Fibroblast of the aortic adventitia (primary cell): ENCODE measurements at regions not wholly inside any gene's neighbourhood (a gene's known extent, or its start where the extent isn't known, plus 50 kb on each side); places are given as distances from the start of the nearest gene placed in this dataset.

Experiments used
- DNase-seq: peaks from one replicate; pipeline ENCODE4 v3.0.0-alpha.2; 2010; ENCODE audit warnings: low read depth
- H3K4me3 ChIP-seq: 2 replicates; pipeline ENCODE4 v1.5.1; 2011; ENCODE audit warnings: low read depth, mild to moderate bottlenecking, control low read depth, low read length, moderate library complexity
- CTCF ChIP-seq: IDR thresholded peaks from 2 replicates; pipeline ENCODE4 v1.5.1; 2011; ENCODE audit warnings: mild to moderate bottlenecking, low read length, control low read depth, inconsistent platforms; ENCODE audit not compliant: insufficient read depth

GRCh38 chr13:40017662-40018262 lies 362.3 kb downstream of the COG6 start:
- DNase-seq: no peak
- no peak for TF ChIP-seq CTCF
- H3K4me3 ChIP-seq: no peak overlapping the region

- no peak for TF ChIP-seq CTCF
- peak; percentile 27 for DNase-seq
- no peak overlapping the region for H3K4me3 ChIP-seq
These were observed 368.2 kb downstream of the COG6 start for GRCh38 chr13:40023595-40024203.

GRCh38 chr13:40024204-40024966 lies 368.9 kb downstream of the COG6 start:
- H3K4me3 ChIP-seq: no peak overlapping the region
- DNase-seq: peak; percentile 62
- no peak for TF ChIP-seq CTCF

GRCh38 chr13:40024967-40025714 lies 369.7 kb downstream of the COG6 start:
- TF ChIP-seq CTCF: no peak
- DNase-seq: peak; percentile 4
- H3K4me3 ChIP-seq: no peak overlapping the region

- TF ChIP-seq CTCF: no peak
- DNase-seq: peak; percentile 24
- H3K4me3 ChIP-seq: no peak overlapping the region
These were observed 370.7 kb downstream of the COG6 start for GRCh38 chr13:40026174-40026585.

GRCh38 chr13:40026741-40027140 lies 371.3 kb downstream of the COG6 start:
- TF ChIP-seq CTCF: no peak
- H3K4me3 ChIP-seq: no peak overlapping the region
- DNase-seq: no peak
